Fibroblast of mammary gland (primary cell): ENCODE measurements at regions not wholly inside any gene's neighbourhood (a gene's known extent, or its start where the extent isn't known, plus 50 kb on each side); places are given as distances from the start of the nearest gene placed in this dataset.
"Not testable (repeated sequence)": the region's sequence is repeated elsewhere in the genome, so short reads cannot be mapped to it uniquely, and the experiment has no call there.

ENCODE experiments used
- DNase-seq: peaks from one replicate; pipeline ENCODE4 v3.0.0-alpha.2; 2010; ENCODE audit warnings: low read depth
- H3K4me3 ChIP-seq: 2 replicates; pipeline ENCODE4 v1.5.1; 2011; ENCODE audit warnings: low read depth, mild to moderate bottlenecking, low read length, moderate library complexity; ENCODE audit not compliant: control insufficient read depth
- TF ChIP-seq, protein P1 (sequence below): conservative IDR thresholded peaks from 2 replicates; pipeline ENCODE4 v1.5.1; 2011; ENCODE audit warnings: low read depth, low read length, inconsistent platforms; ENCODE audit not compliant: control insufficient read depth, insufficient read depth

- DNase-seq, result no peak
- H3K4me3 ChIP-seq, result no peak overlapping the region
- TF ChIP-seq, protein P1, sequence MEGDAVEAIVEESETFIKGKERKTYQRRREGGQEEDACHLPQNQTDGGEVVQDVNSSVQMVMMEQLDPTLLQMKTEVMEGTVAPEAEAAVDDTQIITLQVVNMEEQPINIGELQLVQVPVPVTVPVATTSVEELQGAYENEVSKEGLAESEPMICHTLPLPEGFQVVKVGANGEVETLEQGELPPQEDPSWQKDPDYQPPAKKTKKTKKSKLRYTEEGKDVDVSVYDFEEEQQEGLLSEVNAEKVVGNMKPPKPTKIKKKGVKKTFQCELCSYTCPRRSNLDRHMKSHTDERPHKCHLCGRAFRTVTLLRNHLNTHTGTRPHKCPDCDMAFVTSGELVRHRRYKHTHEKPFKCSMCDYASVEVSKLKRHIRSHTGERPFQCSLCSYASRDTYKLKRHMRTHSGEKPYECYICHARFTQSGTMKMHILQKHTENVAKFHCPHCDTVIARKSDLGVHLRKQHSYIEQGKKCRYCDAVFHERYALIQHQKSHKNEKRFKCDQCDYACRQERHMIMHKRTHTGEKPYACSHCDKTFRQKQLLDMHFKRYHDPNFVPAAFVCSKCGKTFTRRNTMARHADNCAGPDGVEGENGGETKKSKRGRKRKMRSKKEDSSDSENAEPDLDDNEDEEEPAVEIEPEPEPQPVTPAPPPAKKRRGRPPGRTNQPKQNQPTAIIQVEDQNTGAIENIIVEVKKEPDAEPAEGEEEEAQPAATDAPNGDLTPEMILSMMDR, result no peak
Observed at GRCh38 chr5:118076490-118076889, 911.9 kb downstream of the DTWD2 start.

DNA sequence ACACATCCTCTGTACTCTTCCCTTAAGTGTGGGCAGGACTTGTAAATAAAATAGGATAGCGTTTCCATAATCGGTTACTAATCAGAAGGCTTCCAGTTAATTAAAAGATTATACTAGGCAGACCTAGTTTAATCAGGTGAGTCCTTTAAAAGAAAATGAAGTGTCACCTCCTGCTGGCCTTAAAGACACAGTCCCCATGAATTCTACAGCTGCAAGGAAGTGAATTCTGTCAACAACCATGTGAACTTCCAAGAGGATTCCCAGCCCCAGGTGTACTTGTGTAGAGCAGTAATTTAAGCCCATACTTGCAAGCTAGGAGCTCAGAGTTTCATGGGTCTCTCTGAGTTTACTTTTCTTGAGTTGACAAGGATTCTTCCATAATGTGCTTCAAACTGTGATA, 918.3 kb downstream of the DTWD2 start:
- no peak overlapping the region for H3K4me3 ChIP-seq
- no peak for DNase-seq
- TF ChIP-seq, protein P1, result no peak

- TF ChIP-seq, protein P1, result no peak
- no peak for DNase-seq
- H3K4me3 ChIP-seq, result no peak overlapping the region
Observed at GRCh38 chr5:118069452-118069851, 918.9 kb downstream of the DTWD2 start.

- H3K4me3 ChIP-seq, result no peak overlapping the region
- TF ChIP-seq, protein P1, result no peak
- no peak for DNase-seq
Observed at GRCh38 chr5:118068886-118069285, 919.5 kb downstream of the DTWD2 start.

- not testable (repeated sequence) for DNase-seq, H3K4me3 ChIP-seq
Observed at GRCh38 chr5:118063836-118064235, 924.5 kb downstream of the DTWD2 start.

GRCh38 chr5:118060833-118061232, 927.5 kb downstream of the DTWD2 start:
- TF ChIP-seq, protein P1, result no peak
- DNase-seq, result no peak

GRCh38 chr5:118052503-118052902, 935.8 kb downstream of the DTWD2 start:
- H3K4me3 ChIP-seq, result no peak overlapping the region
- DNase-seq, result no peak
- TF ChIP-seq, protein P1, result no peak

More at GRCh38 chr5:118060833-118061232, 927.5 kb downstream of the DTWD2 start:
- H3K4me3 ChIP-seq, result no peak overlapping the region
